Inferior parietal cortex (tissue), 1 donor: ENCODE measurements at regions not wholly inside any gene's neighbourhood (a gene's known extent, or its start where the extent isn't known, plus 50 kb on each side); places are given as distances from the start of the nearest gene placed in this dataset.
A peak's percentile ranks its signal among the peaks of the same experiment; 100 is the strongest.
"Not testable (repeated sequence)": the region's sequence is repeated elsewhere in the genome, so short reads cannot be mapped to it uniquely, and the experiment has no call there.

Source experiments
- DNase-seq: peaks from one replicate; pipeline ENCODE4 v3.0.0-alpha.2; 2016; ENCODE audit errors: extremely low spot score

DNA sequence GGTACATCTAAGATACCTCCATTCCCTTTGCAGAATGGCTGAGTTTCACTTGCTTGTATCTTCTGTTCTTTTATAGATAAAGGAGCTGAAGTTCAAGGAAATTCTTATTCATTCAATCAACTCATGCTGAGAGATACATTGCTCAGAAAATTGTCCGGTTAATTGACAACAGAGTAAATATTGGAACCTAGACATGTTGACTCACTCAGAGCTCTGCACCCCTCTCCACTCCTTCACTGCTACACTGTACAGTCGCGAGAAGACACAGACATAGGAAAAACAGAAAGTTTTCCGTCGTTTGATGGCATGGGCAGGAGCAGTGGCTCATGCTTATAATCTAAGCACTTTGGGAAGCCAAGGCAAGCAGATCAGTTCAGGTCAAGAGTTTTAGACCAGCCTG lies 690.5 kb upstream of the SOX9 start:
- no peak for DNase-seq

DNA sequence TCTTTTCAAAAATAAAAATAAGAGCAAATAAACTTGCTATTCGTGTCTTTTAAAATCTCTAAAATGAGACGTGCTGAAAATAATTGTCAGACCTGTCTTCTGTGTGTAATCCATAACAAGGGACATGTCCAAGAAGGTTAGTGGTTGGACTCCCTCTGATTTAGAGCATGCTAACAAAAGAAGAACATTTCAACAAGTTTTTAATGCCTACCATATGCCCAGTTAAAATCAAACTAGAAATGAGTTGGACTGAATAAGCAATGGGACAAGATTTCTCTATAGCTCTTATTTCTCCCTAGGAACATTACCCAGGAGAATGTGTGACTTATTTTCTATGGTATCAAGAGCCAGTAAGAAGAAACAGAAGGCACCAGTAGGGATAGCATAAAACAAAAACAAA lies 689.7 kb upstream of the SOX9 start:
- DNase-seq = no peak

DNA sequence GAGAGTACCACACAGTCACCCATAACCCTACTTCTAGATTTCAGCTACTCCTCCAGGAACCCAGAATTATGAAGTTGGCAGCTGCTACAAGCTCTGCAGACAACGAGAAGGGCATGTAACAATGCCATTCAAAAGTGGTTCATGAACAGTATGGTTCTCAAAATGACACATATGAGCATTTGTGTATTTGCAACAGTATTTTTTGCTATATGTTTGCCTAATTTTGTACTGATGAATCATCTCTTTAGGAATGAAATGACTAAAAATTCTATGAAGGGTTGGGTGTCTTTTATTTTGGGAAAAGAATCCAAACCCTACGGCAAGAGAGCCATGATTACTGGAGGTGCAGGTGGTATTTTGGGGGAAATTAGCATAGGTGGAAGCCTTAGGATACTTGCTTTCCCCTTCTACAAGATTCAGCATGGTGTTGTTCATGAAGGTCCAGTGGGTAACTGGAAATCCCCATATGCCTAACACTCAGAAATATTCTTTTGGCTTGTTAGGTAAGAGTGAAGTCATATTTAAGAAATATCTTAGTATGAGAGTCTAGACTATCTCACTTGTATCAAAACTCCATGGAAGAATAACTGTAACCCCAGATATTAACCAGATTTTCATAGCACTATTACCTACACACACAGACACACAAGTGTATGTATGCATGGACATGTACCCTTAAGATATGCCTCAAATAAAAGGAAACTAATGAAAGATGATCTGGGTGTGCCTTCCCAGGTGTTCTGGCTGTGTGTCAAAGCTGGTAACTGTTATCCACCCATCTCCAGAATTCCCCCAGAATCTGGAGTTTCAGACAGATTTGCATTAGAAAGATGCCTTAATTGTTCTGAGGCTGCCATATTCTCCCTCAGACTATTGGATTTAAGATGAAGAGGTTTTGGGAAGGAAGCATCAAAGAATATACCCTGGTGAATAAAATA lies 688.2 kb upstream of the SOX9 start:
- DNase-seq = no peak

DNA sequence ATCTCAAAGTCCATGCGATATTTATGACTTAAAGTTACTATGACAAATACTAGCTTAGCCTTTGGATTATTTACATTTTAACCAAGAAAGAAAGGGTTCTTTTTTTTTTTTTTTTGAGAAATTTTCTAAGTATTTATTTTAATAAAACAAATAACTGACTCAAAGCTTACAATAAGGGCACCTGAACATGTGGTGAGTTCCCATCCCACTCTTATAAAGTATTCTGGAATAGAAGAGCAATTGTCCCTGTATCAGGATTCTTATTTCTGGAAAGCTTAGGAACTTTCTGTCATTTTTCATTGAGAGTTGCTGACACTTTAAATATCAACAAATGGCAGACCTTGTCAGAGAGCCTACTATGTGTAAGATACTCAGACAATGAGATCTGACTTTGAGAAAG lies 686.1 kb upstream of the SOX9 start:
- DNase-seq = no peak

DNA sequence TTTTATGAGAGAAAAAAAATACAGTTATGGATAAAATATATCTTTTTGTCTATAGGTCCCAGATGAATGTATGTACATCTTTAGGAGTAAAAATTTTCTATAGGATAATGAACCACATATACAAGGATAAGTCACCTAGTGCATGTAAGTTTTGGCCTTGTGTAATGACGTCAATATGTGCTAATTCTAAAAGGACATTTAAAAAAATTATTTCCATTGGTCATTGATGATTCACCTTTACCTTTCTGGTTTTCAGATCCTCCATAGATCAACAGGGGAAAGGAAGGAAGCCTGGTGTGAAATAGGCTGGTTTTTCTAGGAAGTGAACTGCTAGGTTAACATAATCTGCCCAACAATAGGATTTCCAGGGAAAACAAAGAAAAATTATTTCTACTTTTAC lies 684.3 kb upstream of the SOX9 start:
- no peak for DNase-seq

DNA sequence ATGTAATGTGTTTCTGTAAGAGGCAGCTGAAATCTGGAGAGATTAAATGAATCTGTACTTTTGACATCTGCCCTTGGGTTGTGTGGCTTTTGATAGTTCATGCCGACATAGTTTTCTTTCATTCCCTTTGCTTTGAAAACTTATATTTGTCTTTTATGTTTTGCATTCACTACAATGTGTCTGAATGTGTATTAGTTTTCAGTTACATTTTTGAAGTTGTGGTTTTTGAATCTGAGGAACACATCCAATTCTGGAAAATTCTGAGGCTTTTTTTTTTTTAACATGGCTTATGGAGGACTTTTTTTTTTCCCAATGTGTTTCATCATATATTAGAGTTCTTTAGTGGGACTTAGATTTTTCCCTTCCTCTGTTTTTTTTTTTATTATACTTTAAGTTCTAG lies 683.7 kb upstream of the SOX9 start:
- DNase-seq = no peak

DNA sequence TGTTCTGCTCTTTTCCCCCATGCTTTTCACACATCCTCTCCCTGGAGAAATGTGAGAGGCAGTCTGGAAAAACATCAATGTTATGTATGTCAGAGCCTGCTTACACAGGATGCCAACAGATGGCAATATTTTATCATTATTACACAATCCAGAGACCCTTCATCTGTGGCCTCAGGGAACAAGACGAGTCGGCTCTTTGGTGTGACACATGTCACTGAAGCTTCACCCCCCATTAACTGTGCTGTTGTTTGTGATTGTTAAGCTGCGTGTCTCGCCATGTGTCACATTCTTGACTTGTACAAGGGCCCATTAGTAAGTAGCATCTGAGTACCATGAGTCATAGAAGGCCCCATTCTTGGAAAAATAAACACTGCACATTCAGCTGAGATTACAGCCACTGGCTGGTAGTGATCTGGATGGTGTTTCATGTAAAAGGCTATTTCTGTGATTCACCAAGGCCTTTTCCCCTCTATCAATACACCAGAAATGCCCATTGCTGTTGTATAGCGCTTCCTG lies 682.1 kb upstream of the SOX9 start:
- DNase-seq = no peak

DNA sequence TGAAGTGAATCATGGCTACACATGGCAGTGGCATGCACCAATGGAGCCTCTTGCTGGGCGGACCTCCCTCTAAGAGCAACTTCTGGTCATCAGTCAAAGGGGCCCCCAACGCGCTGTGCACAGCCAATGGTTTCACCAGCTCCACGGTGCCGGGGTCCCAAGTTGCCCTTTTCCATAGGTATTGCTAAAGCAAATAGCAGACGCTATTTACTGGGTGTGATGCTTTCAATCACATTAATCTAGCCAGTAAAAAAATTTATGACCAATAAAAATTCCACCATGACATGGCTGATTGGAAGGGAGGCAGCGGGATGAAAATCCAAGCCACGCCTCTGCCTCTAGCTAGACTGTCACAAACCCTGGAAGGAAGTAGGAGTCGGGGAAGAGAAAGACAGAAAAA lies 680.3 kb upstream of the SOX9 start:
- no peak for DNase-seq

DNA sequence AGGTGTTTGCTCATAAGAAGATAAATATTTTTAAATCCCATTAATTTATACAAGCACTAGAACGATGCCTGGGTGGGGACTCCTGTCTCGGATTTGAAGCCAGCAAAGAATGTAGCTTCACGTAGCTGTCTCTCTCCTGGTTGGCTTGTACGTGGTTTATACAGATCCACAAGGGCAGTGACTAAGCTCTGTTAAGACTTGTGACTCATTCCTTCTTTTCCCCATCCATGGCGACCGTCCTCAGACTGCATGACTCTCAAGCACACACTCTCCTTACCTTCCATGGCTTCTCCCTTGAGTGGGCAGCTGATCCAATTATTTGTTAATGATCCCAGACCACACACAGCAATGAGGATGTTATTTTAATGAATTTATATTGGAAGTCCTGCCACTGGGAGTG lies 679.7 kb upstream of the SOX9 start:
- DNase-seq = no peak

DNA sequence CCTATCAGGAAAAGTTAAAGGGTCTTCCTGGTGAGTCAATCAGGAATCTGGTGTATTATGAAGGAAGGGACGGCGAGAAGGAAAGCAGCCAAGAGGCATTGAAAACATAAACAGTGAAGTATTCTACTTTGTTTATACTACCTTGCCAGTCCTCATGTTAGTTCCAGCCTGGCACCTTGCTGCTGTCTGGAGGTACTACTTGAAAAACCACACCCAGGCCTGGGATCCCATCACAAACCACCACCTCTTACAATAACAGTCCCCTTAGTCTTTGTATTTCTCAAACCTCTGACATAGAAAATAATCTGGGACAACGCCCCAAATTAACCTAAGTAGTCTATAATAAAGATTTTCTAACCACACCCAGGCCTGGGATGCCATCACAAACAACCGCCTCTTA lies 676.7 kb upstream of the SOX9 start:
- DNase-seq = no peak

DNA sequence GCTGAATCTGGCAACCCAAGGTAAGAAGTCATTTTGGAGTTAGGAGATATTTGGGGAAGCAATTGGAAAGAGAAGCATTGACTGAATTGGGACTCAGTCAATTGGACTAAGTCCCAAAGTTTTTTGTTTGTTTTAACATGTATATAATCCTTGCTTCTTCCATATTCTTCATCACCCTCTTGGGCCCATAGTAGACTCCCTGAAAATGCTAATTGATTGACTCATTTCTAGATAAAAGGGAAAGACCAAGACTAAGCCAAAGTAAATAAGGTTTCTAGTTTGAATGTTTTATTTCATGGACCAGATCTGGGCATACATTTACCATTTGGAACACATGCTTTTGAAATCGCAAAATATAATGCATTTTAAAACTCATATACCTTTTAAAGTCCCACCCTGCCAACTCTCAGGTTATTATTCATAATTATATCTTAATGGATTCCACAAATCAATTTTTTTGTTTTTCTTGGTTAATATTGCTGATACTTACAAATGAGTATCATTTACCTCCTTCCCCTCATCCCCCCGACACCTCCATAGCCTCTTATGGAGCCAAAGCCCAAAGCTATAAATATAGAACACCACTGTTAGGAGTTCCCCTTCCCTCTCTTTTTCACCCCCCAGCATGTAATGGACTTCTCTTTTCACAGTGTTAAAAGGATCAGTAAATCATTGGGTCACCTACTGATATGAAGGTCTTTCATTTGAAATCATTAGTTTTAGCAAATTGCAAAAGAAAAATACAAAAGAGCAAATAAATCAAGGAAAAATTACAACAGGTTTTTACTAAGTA lies 674.0 kb upstream of the SOX9 start:
- no peak for DNase-seq

DNA sequence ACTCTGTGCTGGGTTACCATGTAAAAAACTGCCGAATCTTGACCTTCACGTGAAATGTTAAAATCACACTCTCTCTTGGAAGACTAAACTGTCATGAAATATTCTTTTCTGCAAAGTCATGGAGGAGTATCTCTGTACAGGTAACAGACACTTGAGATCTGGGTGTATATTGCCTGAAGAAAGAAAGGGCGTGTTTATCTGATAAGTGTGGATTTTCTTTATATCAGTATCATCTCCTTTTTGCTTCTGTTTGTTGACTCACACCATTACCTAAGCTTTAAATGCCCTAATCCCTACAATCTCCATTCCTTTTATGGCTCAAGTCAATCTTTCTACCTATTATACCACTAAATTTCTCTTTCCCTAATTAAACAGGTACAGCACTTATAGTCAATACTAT lies 673.2 kb upstream of the SOX9 start:
- no peak for DNase-seq

DNA sequence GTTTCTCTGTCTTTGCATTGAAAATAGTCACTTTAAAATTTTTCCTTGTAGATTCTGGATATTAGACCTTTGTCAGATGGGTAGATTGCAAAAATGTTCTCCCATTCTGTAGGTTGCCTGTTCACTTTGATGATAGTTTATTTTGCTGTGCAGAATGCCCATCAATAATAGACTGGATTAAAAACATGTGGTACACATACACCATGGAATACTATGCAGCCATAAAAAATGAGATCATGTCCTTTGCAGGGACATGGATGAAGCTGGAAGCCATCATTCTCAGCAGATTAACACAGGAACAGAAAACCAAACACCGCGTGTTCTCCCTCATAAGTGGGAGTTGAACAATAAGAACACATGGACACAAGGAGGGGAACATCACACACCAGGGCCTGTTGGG lies 670.2 kb upstream of the SOX9 start:
- not testable (repeated sequence) for DNase-seq

DNA sequence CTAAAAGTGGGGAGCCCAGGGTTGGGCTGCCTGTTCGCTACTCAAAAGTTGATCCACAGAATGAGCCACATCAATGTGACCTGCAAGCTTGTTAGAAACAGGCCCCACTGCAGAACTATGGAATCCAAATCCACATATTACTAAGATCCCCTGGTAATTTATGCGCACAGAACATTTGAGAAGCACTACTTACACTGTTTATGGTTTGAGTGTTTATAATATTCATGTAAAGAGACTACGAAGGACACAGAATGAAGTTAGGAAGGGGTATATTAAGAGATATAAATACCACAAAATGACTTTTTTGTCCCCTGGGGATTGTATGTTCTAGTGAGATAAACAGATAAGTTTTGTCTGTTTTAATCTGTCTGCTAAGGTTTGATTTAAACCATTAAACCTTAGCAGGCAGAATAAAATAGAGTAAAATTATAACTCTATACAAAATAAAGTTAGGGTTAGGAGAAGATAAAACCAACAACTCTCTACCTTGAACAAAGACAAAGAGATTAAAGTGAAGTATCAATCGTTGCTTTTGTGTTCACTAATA lies 666.9 kb upstream of the SOX9 start:
- DNase-seq = no peak

DNA sequence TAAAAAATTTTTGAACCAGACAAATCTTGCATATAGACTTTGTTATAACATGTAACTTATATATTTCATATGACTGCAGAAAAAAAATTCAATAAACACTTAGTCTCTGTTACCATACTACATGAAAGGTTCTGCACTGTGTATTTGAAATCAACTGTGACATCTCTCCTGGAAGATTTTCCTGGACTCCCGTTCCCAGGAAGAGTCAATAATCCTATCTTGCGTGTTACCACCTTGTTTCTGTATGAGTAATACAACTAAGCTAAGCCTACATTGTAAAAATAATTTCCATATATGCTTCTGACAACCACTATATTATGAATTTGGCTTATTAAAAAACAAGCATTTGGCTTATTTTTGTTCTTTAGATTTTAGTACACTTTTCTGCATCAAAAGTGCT lies 665.6 kb upstream of the SOX9 start:
- DNase-seq = no peak

DNA sequence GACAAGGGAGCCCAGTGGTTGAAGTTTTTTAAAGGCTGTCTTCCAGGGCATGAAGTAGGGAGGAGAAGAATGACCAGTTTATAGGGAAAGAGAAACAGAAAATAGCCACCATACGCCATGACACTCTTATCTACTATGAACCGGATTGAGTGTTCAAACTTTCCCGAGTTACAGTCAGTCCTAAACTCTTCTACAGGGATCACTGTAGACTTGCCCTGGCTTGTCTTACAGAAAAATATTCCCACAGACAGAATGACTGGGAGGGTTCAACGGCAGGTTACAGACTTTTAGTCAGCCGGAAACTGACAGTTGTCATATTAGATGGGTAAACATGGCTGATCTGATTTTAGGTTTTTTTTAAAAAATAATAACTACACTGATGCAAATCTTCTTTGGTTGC lies 662.5 kb upstream of the SOX9 start:
- no peak for DNase-seq

DNA sequence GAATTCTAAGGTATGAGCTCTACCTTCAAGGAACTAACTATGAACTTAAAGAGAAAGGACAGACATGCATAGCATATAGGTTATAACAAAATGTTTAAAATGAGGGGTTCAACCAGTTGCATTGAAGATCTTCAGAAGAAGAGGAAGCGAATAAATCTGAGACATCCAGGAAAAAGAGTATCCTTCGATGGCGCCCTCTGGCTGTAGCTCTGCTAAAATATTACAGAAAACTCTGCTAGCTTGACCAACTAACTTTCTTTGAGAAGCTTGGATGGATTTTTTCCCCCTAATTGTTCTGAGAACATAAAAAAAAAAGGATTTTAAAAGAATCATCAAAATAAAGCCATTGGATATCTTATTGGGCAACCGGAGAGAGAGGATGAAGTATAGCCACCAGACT lies 659.9 kb upstream of the SOX9 start:
- DNase-seq = peak; percentile 47

DNA sequence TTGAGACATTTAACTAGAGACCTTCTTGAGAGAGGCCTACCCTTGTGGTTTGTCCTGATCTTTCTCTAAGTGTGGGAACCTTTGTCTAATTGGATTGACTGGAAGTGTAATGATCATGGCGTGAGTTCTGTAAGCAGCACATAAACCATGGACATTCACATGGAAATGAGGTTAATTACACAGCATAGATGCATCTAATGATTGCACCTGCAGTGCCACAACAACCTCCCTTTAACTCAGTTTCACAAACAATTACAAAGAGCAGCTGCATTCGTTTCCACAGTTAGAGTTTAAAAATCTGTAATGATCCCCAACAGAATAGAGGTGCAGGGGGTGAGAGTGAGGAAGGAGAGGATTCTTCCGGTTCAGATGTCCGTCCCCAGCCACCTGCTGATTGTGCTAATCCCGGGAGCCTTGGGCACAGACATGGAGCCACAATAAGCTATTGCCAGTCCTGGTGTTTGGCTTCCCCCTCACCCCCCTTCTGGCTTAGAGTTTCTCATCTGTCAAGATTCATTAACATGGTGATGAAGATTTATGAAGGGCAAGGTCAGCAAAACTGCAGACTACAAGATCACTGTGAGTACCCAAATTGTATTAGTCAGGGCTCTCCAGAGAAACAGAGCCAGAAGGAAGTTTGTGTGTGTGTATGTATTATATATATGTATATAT lies 659.2 kb upstream of the SOX9 start:
- no peak for DNase-seq

DNA sequence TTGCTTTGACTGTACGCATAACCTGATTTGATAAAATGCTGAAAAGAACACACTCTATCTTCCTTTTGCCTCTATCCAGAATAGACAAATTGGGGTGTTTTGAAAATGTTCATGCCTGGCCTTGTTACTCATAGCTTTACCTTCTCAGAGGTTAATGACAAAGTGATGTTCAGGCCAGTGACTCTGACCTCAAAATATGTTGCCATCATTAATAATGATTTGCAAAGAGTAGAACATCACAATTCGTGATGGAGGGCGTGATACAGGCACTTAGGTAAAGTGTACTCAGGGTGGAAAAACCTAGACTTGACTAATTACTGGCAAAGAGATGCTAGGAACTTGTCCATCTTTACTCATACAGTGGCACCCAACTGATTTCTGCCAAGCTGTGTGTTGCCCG lies 656.6 kb upstream of the SOX9 start:
- no peak for DNase-seq

DNA sequence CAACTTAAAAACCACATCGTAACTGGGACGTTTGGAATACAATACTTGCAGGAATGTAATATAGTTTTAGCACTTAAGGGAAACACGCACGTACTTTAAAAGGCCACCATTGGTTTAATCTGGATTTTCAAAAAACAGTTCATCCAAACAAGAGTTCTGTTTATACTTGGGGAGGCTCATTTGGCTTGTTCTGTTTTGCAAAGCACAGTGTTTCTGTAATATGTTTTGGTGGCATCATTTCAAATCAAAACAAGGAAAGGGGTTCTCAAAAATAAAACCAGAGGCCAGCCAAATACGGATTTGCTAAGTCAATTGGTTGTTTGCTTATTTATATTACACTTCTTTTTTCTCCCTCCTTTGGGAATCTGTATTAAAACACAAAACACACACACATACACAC lies 656.1 kb upstream of the SOX9 start:
- DNase-seq = no peak

DNA sequence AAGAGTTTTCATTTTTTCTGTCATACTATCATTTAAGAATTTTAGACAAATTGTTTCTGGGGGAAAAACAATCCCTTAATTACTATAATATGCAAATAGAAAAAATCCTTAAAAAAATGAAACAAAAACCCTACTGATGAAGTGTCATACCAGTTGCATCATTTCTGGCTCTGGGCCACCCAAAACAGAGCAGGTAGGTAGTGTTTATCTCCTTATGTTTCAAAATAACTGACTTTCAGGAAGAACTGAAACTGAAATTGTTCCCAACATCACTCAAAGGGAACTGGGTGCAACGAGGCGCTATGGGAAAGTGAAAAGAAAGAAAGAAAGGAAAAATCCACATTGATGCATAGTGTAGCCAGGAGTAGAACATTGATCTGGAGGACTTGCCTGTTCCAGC lies 653.1 kb upstream of the SOX9 start:
- no peak for DNase-seq

DNA sequence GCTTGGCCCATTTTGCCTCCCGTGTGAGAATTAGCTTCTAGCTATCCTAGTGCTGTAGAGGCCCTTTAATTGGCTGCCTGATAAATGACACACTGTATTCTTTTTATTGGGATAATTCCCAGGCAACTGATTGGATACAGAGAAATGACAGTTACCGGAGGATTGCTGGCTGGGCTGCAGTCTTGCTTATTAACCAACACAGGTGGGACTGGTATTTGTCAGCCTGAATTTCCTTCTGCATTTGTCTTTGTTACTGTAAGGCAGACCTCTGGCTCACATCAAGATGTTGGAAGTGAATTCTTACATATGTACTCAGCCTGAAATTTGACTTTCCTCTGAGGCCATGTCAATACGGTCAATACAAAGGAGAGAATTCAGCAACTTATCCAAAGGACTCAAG lies 650.8 kb upstream of the SOX9 start:
- DNase-seq = no peak
